ENCODE measurements at regions not wholly inside any gene's neighbourhood (a gene's known extent, or its start where the extent isn't known, plus 50 kb on each side); places are given as distances from the start of the nearest gene placed in this dataset.

DNA sequence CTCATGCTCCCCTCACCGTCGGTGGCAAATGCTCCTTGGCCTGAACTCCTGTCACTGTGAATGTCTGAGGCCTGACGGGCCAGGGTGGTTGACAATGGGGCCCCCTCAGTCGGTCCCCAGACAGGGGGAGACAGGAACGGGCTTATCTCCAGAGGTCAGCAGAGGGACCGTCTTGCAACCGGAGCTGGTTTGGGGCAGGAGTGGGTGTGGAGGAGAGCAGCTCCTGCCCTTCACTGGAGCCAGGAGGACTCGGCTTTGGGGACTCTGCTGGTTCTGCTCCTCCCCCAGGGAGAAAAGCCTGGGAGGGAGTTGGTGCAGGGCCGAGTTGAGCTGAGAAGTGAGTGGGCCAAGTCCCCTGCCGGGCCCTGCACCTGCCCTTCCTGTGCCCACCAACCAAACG is 354.4 kb downstream of the BRD1 start (continued):
- TF ChIP-seq, protein P1, sequence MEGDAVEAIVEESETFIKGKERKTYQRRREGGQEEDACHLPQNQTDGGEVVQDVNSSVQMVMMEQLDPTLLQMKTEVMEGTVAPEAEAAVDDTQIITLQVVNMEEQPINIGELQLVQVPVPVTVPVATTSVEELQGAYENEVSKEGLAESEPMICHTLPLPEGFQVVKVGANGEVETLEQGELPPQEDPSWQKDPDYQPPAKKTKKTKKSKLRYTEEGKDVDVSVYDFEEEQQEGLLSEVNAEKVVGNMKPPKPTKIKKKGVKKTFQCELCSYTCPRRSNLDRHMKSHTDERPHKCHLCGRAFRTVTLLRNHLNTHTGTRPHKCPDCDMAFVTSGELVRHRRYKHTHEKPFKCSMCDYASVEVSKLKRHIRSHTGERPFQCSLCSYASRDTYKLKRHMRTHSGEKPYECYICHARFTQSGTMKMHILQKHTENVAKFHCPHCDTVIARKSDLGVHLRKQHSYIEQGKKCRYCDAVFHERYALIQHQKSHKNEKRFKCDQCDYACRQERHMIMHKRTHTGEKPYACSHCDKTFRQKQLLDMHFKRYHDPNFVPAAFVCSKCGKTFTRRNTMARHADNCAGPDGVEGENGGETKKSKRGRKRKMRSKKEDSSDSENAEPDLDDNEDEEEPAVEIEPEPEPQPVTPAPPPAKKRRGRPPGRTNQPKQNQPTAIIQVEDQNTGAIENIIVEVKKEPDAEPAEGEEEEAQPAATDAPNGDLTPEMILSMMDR (IDR thresholded peaks at IDR 0.05 in 2 of 3, conservative IDR thresholded peaks at IDR 0.05 in 1 of 3; ENCODE audit: borderline replicate concordance in 1 of 3, insufficient read depth in 1 of 3, low read depth in 2 of 3, low read length in 2 of 3): no peak

DNA sequence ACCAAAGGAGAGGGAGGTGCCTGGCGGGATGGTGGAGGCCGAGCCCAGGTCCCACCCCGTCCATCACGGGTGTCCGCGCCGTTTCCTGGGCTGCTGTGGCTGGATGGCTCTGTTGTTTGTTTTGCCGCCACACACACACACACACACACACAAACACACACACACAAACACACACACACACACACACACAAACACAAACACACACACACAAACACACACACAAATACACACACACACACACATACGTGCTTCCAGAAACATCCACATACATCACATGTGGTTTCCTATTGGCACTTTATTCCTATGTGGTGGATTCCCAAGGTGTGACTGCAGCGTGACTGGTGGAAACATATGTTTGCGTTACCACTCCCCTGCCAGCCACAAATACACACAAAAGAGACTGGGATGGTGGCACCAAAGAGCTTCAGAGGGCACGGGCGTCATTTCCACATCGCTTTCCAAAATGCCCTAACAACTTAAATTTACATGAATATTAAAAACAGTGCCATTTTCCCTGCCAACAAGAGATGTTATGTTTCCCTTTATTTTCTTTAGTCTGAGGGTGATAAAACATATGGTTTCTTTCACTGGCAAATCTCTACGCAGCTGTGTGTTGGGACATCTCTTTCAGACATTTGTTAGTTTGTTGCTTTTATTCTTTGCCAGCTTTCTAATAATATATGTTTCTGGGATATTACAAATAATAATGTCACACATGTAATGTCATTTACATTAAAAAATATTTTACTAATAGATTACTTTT is 356.8 kb downstream of the BRD1 start:
- Histone ChIP-seq H3K9me3 (ENCODE audit: control insufficient read depth in 1 of 2, insufficient read depth in 1 of 2, low read depth in 1 of 2, low read length in 2 of 2) (no peaks in the 10 kb centered on the region), H3K4me2 (ENCODE audit: low read length) (no peak overlapping the region), H3K79me2 (ENCODE audit: insufficient read depth, low read length) (no peaks in the 10 kb centered on the region), H3K4me1 (ENCODE audit: control insufficient read depth in 1 of 2, insufficient read depth in 2 of 2, low read length in 2 of 2) (no peaks in the 10 kb centered on the region), H3K27ac (ENCODE audit: low read depth, low read length) (no peak overlapping the region), H3K4me3 (replicated peaks in 1 of 2; ENCODE audit: low read depth in 1 of 2, low read length in 2 of 2) (no peak overlapping the region), H3K9me2 (ENCODE audit: insufficient read depth) (no peaks in the 10 kb centered on the region), H3K9ac (ENCODE audit: low read length) (no peak overlapping the region), H3K27me3 (ENCODE audit: insufficient read depth, low read length) (no peaks in the 10 kb centered on the region), H3K36me3 (ENCODE audit: control insufficient read depth in 1 of 2, insufficient read depth in 2 of 2, low read length in 2 of 2) (no peaks in the 10 kb centered on the region), H4K20me1 (ENCODE audit: insufficient read depth) (no peaks in the 10 kb centered on the region), H2AFZ (ENCODE audit: low read depth, low read length, poor library complexity, severe bottlenecking) (no peak overlapping the region)
- no TSS peak for BruUV-seq (replicated peaks)
- intact Hi-C loops (cut with micrococcal nuclease): no loop called here
- ChIA-PET POLR2A (no interaction called here), RAD21 (ENCODE audit: low non-redundant PET in 1 of 2, low total read pairs in 2 of 2, uncharacterized antibody in 2 of 2, unreplicated experiment in 2 of 2) (no interaction called here), CTCF (no interaction called here)
- TF ChIP-seq POLR2A (IDR thresholded peaks at IDR 0.05; ENCODE audit: borderline replicate concordance, extremely low read depth, insufficient read depth, insufficient read length): no peak
- no peak for TF ChIP-seq SIN3A (IDR thresholded peaks at IDR 0.05; ENCODE audit: low read depth)
- TF ChIP-seq EZH2 (IDR thresholded peaks at IDR 0.05): no peak
- TF ChIP-seq SRF (IDR thresholded peaks at IDR 0.05; ENCODE audit: low read depth): no peak
- no peak for TF ChIP-seq CEBPB (IDR thresholded peaks at IDR 0.05; ENCODE audit: low read depth)
- TF ChIP-seq EZH2phosphoT487 (IDR thresholded peaks at IDR 0.05; ENCODE audit: borderline replicate concordance): no peak
- no peak for TF ChIP-seq ELF1 (IDR thresholded peaks at IDR 0.05; ENCODE audit: borderline replicate concordance, low read depth)
- ATAC-seq (no peak), DNase-seq (ENCODE audit: low read depth, low spot score) (no peak)
